ENCODE measurements at regions not wholly inside any gene's neighbourhood (a gene's known extent, or its start where the extent isn't known, plus 50 kb on each side); places are given as distances from the start of the nearest gene placed in this dataset.

DNA sequence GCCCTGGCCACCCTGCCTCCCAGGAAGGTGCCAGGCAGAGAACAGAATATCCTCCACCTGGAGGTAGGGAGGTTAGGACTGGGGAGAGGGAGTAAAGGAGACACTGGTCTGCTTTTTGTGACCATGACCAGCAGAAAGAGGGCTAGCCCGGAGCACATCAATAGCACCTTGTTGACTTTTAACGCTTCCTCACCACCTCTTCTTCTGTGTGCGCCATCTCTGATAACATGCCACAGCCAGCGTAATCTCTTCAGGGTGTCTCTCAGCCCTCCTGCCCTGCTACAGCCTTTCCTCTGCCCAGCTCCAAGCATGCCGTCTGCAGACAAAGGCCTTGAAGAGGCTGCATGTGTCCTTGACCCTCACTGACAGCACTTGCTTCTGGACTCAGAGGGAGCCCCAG is 50.9 kb upstream of the GJA5 start:
- no peak overlapping the region for H3K27ac Mint-ChIP-seq
- no peak overlapping the region for H3K4me3 Mint-ChIP-seq
- no peaks in the 10 kb centered on the region for H3K4me1 Mint-ChIP-seq
- DNase-seq: no peak
- ChIA-PET CTCF (no interaction called here), POLR2A (no interaction called here)
- no peaks in the 10 kb centered on the region for H3K27me3 Mint-ChIP-seq
- no peaks in the 10 kb centered on the region for H3K36me3 Mint-ChIP-seq (ENCODE audit: low read depth)
- H3K9me3 Mint-ChIP-seq: no peaks in the 10 kb centered on the region

DNA sequence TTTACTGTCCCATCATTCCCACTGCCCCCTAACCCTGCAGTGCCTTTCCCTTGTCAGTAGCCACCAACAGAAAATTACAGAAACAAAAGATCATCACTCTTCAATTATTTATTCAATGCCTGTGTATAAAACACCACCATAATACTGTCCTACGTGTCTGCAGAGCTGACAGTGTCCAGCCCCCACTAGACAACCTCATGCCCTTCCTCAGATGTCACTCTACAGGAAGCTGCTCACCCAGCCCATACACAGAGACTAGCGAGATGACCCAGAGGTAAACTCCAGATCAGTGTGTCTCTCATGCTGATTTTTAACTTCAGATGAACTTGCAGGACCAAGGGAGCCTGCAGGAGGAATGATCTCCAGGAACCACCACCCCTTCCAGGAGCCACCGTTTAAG is 51.3 kb upstream of the GJA5 start:
- H3K9me3 Mint-ChIP-seq: no peaks in the 10 kb centered on the region
- H3K27ac Mint-ChIP-seq: no peak overlapping the region
- H3K27me3 Mint-ChIP-seq: no peaks in the 10 kb centered on the region
- DNase-seq: no peak
- H3K36me3 Mint-ChIP-seq (ENCODE audit: low read depth): no peaks in the 10 kb centered on the region
- no peak overlapping the region for H3K4me3 Mint-ChIP-seq
- CTCF ChIA-PET: no interaction called here
- no peaks in the 10 kb centered on the region for H3K4me1 Mint-ChIP-seq
- POLR2A ChIA-PET: no interaction called here

DNA sequence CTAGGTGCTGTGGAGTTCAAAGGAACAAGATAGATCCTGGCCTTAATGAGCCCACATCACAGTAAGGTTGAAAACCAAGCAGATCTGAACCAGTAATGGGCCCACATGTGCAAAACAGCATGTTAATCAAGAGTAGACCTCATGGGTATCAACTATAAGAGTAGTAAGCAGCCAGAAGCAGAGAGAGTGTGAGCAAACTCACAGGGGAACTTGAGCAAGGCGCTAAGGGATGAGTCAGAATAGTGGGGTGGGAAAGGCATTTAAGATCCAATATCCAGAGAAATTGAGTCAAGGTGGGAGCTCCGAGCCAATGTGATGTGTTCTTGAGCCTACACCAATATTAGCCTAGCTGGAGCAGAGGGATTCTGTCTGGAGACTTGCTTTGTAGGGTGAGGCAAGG is 52.4 kb upstream of the GJA5 start:
- Mint-ChIP-seq H3K9me3 (no peaks in the 10 kb centered on the region), H3K4me1 (no peaks in the 10 kb centered on the region), H3K27me3 (no peaks in the 10 kb centered on the region), H3K27ac (no peak overlapping the region), H3K4me3 (no peak overlapping the region), H3K36me3 (ENCODE audit: low read depth) (no peaks in the 10 kb centered on the region)
- POLR2A ChIA-PET: no interaction called here
- CTCF ChIA-PET: no interaction called here
- DNase-seq: no peak

DNA sequence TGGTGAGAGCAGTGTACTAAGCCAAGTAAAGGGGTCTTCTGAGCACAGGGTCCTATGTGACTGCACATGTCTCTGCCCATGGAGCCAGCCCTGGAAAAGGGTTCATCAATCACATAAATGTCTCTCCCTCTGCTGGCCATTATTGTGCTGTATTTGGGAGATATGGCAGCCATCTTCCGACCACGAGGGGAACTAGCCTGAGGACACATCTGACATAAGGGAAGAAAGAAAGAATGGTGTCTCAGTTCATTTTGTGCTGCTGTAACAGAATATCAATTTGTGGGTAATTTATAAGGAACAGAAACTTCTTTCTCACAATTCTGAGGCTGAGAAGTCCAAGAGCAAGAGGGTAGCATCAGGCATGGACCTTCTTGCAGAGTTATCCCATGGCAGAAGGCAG is 55.1 kb upstream of the GJA5 start:
- ChIA-PET CTCF (no interaction called here), POLR2A (no interaction called here)
- no peaks in the 10 kb centered on the region for H3K4me1 Mint-ChIP-seq
- no peaks in the 10 kb centered on the region for H3K36me3 Mint-ChIP-seq (ENCODE audit: low read depth)
- H3K4me3 Mint-ChIP-seq: no peak overlapping the region
- no peaks in the 10 kb centered on the region for H3K9me3 Mint-ChIP-seq
- no peak overlapping the region for H3K27ac Mint-ChIP-seq
- no peak for DNase-seq
- H3K27me3 Mint-ChIP-seq: no peaks in the 10 kb centered on the region

DNA sequence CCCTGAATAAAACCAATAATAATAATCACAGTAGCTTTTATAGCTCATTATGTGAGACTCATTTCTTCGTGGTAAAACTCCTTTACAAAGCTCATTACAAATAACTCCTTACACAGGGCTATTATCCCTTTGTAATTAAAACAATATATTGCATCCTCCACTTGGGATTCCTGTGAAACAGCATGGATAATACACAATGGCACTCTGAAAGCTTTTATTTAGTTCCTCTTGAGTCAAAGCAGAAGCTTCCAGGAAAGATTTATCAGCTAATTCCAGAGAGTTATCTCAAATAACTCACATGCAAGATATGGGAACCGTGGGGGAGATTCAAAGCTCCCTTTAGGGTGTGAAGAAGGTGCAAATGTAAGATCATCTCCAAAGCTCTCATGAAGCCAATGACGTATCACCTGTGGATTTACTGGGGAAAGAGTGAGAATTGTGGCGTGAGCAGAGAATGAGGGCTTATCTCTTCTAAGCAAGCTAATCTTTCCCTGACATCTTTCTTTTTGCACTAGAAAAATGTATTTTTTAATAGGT is 60.4 kb upstream of the GJA5 start:
- H3K4me3 Mint-ChIP-seq: no peak overlapping the region
- POLR2A ChIA-PET: no interaction called here
- no peaks in the 10 kb centered on the region for H3K4me1 Mint-ChIP-seq
- CTCF ChIA-PET: no interaction called here
- peaks cover 1% of the 10 kb centered on the region for H3K27me3 Mint-ChIP-seq
- no peaks in the 10 kb centered on the region for H3K36me3 Mint-ChIP-seq (ENCODE audit: low read depth)
- no peak for DNase-seq
- no peaks in the 10 kb centered on the region for H3K9me3 Mint-ChIP-seq
- no peak overlapping the region for H3K27ac Mint-ChIP-seq

DNA sequence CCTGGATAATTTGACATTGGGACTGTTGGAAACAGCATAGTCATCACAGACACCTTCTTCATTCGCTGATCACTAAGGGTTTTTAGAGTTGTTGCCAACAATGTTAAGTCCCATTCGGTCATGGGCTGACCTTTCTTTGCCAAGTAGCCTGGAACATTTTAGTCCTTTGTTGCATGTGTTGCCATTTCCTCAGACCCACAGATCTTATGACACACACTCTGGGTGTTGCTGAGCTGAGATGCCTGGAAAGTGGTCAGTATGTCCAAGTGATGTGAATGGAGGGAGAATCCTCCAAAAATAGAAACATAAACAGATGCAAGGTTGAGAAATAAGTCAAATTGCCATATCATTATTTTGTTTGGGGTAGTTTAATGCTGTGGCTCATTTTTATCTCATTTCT is 61.5 kb upstream of the GJA5 start:
- POLR2A ChIA-PET: no interaction called here

DNA sequence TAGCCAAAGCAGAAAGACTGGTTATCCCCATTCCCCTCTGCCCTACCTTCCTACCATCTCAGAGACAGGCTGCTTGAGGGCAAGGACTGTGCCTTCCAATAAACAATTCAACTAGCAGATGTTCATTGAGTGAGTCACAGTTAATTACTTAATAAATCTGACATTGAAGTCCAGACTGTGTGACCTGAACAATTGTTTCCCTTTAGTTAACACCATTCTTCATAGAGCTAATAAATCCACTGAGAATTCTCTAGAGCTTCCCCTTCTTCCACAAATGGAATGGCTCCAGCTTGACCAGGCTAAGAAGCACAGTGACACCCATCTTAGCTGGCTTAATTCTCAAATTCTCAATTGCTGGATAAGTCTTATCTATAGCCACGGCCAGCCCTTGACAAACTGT is 61.9 kb upstream of the GJA5 start:
- Mint-ChIP-seq H3K4me1 (no peaks in the 10 kb centered on the region), H3K36me3 (ENCODE audit: low read depth) (no peaks in the 10 kb centered on the region), H3K4me3 (no peak overlapping the region), H3K9me3 (no peaks in the 10 kb centered on the region), H3K27ac (no peak overlapping the region), H3K27me3 (peaks cover 4% of the 10 kb centered on the region)
- ChIA-PET CTCF (interaction anchor here (0.6 kb wide), 1 partner anchor 157 kb away, joined by 5 read pairs; no protein-coding TSS in a partner anchor), POLR2A (no interaction called here)
- DNase-seq: no peak

More for the DNA sequence above, 61.5 kb upstream of the GJA5 start:
- H3K4me1 Mint-ChIP-seq: no peaks in the 10 kb centered on the region
- DNase-seq: no peak
- no peaks in the 10 kb centered on the region for H3K36me3 Mint-ChIP-seq (ENCODE audit: low read depth)
- no peak overlapping the region for H3K4me3 Mint-ChIP-seq
- no peaks in the 10 kb centered on the region for H3K9me3 Mint-ChIP-seq
- CTCF ChIA-PET: interaction anchor here (0.6 kb wide), 1 partner anchor 157 kb away, joined by 5 read pairs; no protein-coding TSS in a partner anchor
- peaks cover 1% of the 10 kb centered on the region for H3K27me3 Mint-ChIP-seq
- no peak overlapping the region for H3K27ac Mint-ChIP-seq

DNA sequence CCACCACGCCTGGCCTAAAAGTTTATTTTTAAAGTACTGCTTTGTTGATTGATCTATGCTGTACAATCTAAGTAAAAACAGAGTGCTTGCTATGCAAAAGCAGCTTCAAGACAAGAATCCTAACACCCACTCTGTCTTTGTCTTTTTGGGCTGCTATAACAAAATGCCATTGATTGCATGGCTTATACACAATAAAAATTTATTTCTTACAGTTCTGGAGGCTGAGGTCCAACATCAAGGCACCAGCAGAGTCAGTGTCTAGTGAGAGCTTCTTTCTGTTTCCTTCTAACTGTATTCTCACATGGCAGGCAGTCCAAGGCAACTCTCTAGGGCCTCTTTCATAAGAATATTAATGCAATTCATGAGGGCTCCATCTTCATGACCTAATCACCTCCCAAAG is 63.6 kb upstream of the GJA5 start:
- H3K4me1 Mint-ChIP-seq: no peaks in the 10 kb centered on the region
- ChIA-PET CTCF (no interaction called here), POLR2A (no interaction called here)

DNA sequence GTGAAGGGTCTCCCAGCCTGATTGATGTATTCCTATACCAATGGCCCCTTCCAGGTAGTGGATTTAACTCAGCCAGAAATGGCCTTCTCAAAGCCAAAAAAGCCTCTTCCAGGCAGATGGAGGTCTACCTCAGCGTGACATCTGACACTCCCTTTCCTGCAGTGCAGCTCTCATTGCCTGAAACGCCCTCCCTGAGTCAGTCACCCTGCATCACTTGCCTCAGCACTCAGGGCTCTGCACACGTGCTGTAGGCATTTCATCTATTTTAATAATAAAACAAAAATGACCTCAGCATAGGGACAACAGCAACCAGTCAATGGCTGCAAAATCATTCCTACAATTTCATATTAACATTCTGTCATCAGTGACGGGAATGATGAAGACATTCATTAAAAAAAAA is 64.4 kb upstream of the GJA5 start:
- no peak for DNase-seq
- ChIA-PET POLR2A (no interaction called here), CTCF (no interaction called here)
- Mint-ChIP-seq H3K9me3 (no peaks in the 10 kb centered on the region), H3K27ac (no peak overlapping the region), H3K4me3 (no peak overlapping the region), H3K27me3 (peaks cover 8% of the 10 kb centered on the region), H3K36me3 (ENCODE audit: low read depth) (no peaks in the 10 kb centered on the region), H3K4me1 (no peaks in the 10 kb centered on the region)

More for the DNA sequence above, 63.6 kb upstream of the GJA5 start:
- no peaks in the 10 kb centered on the region for H3K36me3 Mint-ChIP-seq (ENCODE audit: low read depth)
- no peaks in the 10 kb centered on the region for H3K9me3 Mint-ChIP-seq
- H3K27ac Mint-ChIP-seq: no peak overlapping the region
- H3K4me3 Mint-ChIP-seq: no peak overlapping the region
- no peak for DNase-seq
- peaks cover 6% of the 10 kb centered on the region for H3K27me3 Mint-ChIP-seq

DNA sequence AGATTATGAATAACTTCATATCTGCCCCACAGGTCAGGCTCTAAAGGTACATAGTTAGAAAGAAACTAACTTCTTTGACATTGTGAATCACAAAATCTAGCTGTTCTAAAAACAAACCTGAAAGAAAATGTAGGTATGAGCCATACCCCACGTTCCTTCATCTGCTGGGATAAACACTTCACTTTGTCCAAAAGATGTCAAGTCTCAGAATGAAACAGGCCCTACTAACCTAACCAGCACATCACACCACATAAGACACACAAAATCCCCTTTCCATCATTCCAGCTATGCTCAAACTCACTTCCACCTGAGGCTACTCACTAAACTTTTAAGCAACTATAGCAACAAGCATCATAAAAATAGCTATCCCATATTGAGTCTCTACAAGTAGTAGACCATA is 65.2 kb upstream of the GJA5 start:
- no peaks in the 10 kb centered on the region for H3K36me3 Mint-ChIP-seq (ENCODE audit: low read depth)
- POLR2A ChIA-PET: no interaction called here
- no peak overlapping the region for H3K27ac Mint-ChIP-seq
- no peak for DNase-seq
- H3K4me1 Mint-ChIP-seq: no peaks in the 10 kb centered on the region
- H3K9me3 Mint-ChIP-seq: no peaks in the 10 kb centered on the region
- H3K27me3 Mint-ChIP-seq: peaks cover 10% of the 10 kb centered on the region
- no peak overlapping the region for H3K4me3 Mint-ChIP-seq
- CTCF ChIA-PET: no interaction called here

DNA sequence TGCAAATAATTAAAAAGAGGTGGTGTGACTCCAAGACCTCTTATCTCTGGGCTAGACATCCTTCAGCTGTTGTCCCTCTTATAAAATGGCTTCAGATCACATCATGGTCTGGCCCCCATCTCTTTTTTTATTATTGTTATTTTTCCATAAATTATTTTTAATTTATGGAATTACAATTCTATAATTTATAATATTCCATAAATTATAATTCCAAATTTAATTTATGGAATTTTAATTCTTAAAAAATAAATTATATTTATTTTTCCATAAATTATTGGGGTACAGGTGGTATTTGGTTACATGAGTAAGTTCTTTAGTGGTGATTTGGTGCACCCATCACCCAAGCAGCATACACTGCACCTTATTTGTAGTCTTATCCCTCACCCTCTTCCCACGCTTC is 65.9 kb upstream of the GJA5 start:
- ChIA-PET POLR2A (no interaction called here), CTCF (no interaction called here)
- H3K27me3 Mint-ChIP-seq: peaks cover 10% of the 10 kb centered on the region
- H3K27ac Mint-ChIP-seq: no peak overlapping the region
- no peak overlapping the region for H3K4me3 Mint-ChIP-seq
- H3K9me3 Mint-ChIP-seq: no peaks in the 10 kb centered on the region
- H3K36me3 Mint-ChIP-seq (ENCODE audit: low read depth): no peaks in the 10 kb centered on the region
- DNase-seq: no peak
- no peaks in the 10 kb centered on the region for H3K4me1 Mint-ChIP-seq

DNA sequence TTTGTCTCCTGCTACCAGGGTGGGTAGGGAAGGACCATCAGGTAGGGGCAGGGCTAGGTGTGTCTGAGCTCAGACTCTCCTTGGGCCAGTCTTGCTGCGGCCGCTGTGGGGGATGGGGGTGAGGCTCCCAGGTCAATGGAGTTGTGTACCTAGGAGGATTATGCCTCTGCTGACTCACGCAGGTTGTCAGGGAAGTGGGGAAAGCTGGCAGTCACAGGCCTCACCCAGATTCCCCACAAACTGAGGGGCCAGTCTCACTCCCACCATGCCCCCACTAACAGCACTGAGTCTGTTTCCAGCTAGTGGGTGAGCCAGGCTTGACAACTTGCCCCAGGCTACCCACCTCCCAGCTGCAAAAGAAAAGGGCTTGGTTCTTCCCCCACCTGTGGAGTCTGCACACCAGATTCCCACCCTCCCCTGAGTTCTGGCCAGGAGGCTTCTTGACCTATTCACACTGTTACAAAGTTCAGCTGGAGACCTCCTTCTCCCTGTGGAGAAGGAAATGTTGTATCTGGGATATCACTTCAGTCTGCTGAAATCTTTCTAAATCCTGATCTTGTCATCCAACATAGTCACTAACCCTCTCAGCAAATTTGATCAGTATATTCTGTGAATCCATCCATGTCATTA is 69.2 kb upstream of the GJA8 start:
- CTCF ChIA-PET: no interaction called here
- Mint-ChIP-seq H3K27ac (no peak overlapping the region), H3K4me1 (peaks cover 4% of the 10 kb centered on the region), H3K36me3 (ENCODE audit: low read depth) (no peaks in the 10 kb centered on the region), H3K27me3 (peaks cover 10% of the 10 kb centered on the region), H3K9me3 (no peaks in the 10 kb centered on the region), H3K4me3 (no peak overlapping the region)
- no peak for DNase-seq
- POLR2A ChIA-PET: no interaction called here

DNA sequence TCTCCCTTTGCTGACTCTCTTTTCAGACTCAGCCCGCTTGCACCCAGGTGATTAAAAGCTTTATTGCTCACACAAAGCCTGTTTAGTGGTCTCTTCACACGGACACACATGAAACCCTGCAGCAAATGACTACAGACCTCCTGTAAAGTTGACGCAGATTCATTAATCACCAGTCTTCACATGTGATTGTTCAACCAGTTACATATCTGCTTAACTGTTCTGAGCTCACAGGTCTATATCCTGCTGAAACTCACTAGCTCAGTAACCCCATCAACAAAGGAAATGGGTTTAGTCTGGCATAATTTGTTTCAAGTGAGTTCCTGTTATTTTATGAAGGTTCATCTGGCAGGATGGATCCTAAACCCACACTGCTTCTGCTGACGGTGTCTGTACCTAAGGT is 68.4 kb upstream of the GJA8 start:
- ChIA-PET CTCF (interaction anchor here (0.8 kb wide), 1 partner anchor 59 kb away, joined by 3 read pairs; no protein-coding TSS in a partner anchor), POLR2A (no interaction called here)
- peaks cover 8% of the 10 kb centered on the region for H3K27me3 Mint-ChIP-seq
- H3K36me3 Mint-ChIP-seq (ENCODE audit: low read depth): no peaks in the 10 kb centered on the region
- peaks cover 4% of the 10 kb centered on the region for H3K4me1 Mint-ChIP-seq
- no peak for DNase-seq
- H3K27ac Mint-ChIP-seq: no peak overlapping the region
- no peak overlapping the region for H3K4me3 Mint-ChIP-seq
- H3K9me3 Mint-ChIP-seq: no peaks in the 10 kb centered on the region

DNA sequence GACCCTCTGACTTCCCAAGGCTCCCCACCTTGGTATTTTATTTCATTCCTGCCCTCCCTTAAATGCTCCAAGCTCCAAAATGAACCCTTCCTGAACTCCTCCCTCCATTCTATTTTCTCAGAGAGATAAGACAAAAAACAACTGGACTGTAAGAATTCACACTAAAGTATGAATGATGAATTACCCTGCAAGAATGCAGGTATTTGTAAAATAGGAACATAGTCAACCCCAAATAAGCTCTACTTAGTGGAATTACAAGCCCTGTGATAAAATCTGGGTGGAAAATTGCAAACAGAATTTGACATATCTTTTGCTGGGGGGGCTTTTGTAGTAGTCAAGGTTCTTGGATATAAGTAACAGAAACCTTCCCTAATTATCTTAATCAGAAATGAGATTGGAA is 67.8 kb upstream of the GJA8 start:
- Mint-ChIP-seq H3K9me3 (no peaks in the 10 kb centered on the region), H3K27ac (no peak overlapping the region), H3K4me3 (no peak overlapping the region), H3K27me3 (peaks cover 8% of the 10 kb centered on the region), H3K36me3 (ENCODE audit: low read depth) (no peaks in the 10 kb centered on the region), H3K4me1 (peaks cover 4% of the 10 kb centered on the region)
- no peak for DNase-seq
- POLR2A ChIA-PET: no interaction called here
- CTCF ChIA-PET: interaction anchor here (1.3 kb wide), 1 partner anchor 13 kb away, joined by 4 read pairs; no protein-coding TSS in a partner anchor
